GM03348 (cell line): ENCODE measurements at regions not wholly inside any gene's neighbourhood (a gene's known extent, or its start where the extent isn't known, plus 50 kb on each side); places are given as distances from the start of the nearest gene placed in this dataset.
A peak's percentile ranks its signal among the peaks of the same experiment; 100 is the strongest.

Source experiments
- DNase-seq: peaks from one replicate; pipeline ENCODE4 v3.0.0; 2012; ENCODE audit warnings: low spot score

GRCh38 chr6:141451511-141452353 lies 681.0 kb upstream of the GJE1 start:
- DNase-seq = peak; percentile 57

- DNase-seq = peak; percentile 9
Measured at GRCh38 chr6:141451181-141451510, 681.6 kb upstream of the GJE1 start.

- DNase-seq = no peak
Measured at GRCh38 chr6:141445928-141446628, 686.6 kb upstream of the GJE1 start.

- peak; percentile 9 for DNase-seq
Measured at GRCh38 chr6:141443668-141444289, 688.9 kb upstream of the GJE1 start.

- no peak for DNase-seq
Measured at GRCh38 chr6:141443032-141443431, 689.7 kb upstream of the GJE1 start.

- DNase-seq = no peak
Measured at GRCh38 chr6:141439513-141439912, 693.2 kb upstream of the GJE1 start.

- DNase-seq = no peak
Measured at GRCh38 chr6:141437685-141438084, 695.0 kb upstream of the GJE1 start.

- no peak for DNase-seq
Measured at GRCh38 chr6:141437011-141437410, 695.7 kb upstream of the GJE1 start.

- peak; percentile 5 for DNase-seq
Measured at GRCh38 chr6:141426400-141426980, 706.2 kb upstream of the GJE1 start.

GRCh38 chr6:141421378-141421777 lies 711.3 kb upstream of the GJE1 start:
- DNase-seq = peak; percentile 51

GRCh38 chr6:141418076-141418475 lies 714.6 kb upstream of the GJE1 start:
- no peak for DNase-seq

GRCh38 chr6:141415896-141416295 lies 716.8 kb upstream of the GJE1 start:
- no peak for DNase-seq

GRCh38 chr6:141413196-141413595 lies 719.5 kb upstream of the GJE1 start:
- no peak for DNase-seq

- DNase-seq = no peak
Measured at GRCh38 chr6:141406761-141407160, 726.0 kb upstream of the GJE1 start.

GRCh38 chr6:141403827-141404226 lies 728.9 kb upstream of the GJE1 start:
- DNase-seq = peak; percentile 6

- no peak for DNase-seq
Measured at GRCh38 chr6:141403103-141403502, 729.6 kb upstream of the GJE1 start.

- DNase-seq = no peak
Measured at GRCh38 chr6:141402489-141402888, 730.2 kb upstream of the GJE1 start.

- DNase-seq = no peak
Measured at GRCh38 chr6:141401851-141402250, 730.9 kb upstream of the GJE1 start.

GRCh38 chr6:141401168-141401567 lies 731.6 kb upstream of the GJE1 start:
- no peak for DNase-seq

GRCh38 chr6:141398949-141399348 lies 733.8 kb upstream of the GJE1 start:
- peak; percentile 6 for DNase-seq

- no peak for DNase-seq
Measured at GRCh38 chr6:141395443-141396008, 737.2 kb upstream of the GJE1 start.

- DNase-seq = no peak
Measured at GRCh38 chr6:141394565-141395051, 738.1 kb upstream of the GJE1 start.
